HG03565 (cell line): ENCODE measurements at regions not wholly inside any gene's neighbourhood (a gene's known extent, or its start where the extent isn't known, plus 50 kb on each side); places are given as distances from the start of the nearest gene placed in this dataset.

ENCODE experiments used
- ATAC-seq: cut with Tn5 transposase; IDR thresholded peaks from one replicate; pipeline ENCODE4 v1.9.1; 2021; ENCODE audit warnings: mild to moderate bottlenecking, moderate library complexity; ENCODE audit not compliant: unreplicated experiment

DNA sequence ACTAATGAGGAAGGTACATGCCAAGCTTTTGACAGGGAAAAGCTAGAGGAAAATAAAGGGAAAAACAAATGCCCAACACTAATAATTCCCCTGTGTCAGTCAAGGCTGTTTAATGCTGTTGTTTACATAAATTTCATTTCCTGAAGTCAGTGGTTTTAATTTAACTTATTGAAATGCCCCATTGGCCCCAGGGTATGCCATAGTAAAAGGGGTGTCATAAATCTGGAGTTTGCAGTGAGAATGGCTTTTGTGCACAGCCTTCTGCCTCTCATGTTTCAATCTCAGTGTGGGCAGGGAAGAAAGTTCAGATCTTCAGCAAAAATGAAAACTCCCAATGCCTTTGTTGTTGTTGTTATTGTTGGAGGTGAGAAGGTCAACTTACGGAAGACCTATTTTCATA, 550.1 kb upstream of the DCC start:
- ATAC-seq = no peak

DNA sequence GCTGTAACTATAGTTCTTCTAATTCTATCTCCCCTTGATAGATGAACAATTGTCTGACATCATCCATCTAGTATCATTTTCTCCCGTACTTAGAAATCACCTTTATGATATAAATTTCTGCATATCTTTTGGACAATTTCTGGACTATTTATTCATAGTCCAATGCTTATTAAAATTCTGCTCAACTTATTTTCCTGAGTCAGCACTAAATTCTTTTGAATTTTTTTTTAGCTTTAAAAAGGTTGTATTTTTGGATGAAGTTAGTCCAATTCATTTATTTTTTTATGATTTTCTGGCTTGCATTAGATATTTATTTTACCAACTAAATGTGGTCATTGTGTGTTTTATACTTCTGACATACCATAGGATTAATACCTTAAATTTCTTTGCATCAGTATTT, 538.5 kb upstream of the DCC start:
- ATAC-seq = no peak

DNA sequence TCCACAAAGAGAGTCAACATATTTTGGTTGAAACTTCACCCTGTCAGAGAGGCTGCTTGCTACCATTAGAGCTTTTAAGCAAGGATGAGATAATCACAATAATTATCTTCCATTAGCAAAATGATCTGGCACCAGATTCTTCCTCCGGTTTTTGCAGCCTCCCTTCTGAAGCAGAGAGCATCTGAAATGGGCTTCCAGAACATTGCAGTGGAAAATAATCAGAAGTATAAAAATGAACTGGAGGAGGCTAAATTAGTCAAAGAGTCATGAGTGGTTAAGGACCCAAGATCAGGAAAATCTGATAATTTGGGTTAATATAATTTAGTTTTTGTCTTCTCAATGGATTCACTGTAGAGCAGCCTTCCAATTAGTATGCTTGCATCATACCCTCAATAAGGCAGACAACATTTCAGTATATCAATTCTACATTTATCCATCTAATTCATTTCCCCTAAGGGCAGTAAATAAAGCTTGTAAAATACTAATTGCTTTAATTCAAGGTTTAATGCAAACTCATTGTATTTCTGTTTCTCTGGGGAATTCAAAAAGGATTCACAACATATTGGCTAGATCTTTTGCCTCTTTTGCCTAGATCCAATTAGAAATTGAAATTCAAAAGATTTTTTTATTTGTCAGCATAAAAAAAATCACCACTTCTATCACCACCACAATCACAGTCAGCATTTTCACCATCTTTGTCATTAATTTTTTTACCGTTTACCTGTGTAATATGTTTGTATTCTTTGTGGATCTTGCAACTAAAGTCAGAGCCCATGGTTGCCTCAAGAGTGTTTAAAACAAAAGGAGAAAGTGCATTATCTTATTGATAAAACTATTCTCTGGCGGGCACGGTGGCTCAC, 537.2 kb upstream of the DCC start:
- no peak for ATAC-seq

DNA sequence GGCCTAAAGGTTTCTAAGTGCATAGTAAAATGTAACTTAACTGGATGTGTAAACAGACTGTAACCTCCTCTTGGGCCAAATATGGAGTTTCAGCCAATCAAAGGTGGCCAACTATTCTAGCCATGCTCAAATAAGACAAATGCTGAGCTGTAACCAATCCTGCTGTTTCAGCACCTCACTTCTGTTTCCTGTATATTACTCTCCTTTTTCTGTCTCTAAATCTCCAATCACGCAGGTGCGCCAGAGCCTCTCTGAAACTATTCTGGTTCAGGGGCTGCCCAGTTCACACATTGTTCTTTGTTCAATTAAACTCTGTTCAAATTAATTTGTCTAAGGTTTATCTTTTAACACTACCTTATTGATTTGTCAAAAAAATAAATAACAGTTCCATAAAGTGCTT, 532.7 kb upstream of the DCC start:
- ATAC-seq = no peak

DNA sequence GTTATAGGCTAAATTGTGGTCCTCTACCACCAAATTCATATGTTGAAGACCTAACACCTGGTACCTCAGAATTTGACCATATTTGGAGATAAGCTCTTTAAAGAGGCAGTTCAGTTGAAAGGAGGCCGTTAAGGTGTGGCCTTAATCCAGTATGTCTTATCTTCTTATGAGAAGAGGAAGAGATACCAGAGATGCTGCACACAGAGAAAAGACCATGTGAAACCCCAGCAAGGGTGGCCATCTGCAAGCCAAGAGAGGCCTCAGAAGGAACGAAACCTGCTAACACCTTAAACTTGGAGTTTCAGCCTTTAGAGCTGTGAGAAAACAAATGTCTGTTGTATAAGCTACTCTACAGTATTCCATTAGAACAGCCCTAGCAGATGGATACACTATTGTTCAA, 528.1 kb upstream of the DCC start:
- no peak for ATAC-seq

DNA sequence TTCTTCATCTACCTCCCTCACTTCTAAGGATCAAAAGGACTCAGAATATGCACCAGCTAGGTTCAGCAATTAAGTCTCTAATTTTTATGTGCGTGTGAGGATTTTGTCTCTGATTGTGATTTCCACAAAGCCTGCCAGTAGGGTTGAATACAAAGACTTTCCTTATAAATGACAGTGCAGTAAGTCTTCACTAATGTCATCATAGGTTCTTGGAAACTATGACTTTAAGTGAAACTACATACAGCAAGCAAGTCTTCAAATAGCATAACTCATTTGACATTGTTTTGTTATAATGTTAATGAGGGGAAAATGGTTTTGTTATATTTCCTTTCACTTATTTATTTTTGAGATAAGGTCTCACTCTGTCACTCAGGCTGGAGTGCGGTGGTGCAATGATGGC, 526.3 kb upstream of the DCC start:
- ATAC-seq = no peak

DNA sequence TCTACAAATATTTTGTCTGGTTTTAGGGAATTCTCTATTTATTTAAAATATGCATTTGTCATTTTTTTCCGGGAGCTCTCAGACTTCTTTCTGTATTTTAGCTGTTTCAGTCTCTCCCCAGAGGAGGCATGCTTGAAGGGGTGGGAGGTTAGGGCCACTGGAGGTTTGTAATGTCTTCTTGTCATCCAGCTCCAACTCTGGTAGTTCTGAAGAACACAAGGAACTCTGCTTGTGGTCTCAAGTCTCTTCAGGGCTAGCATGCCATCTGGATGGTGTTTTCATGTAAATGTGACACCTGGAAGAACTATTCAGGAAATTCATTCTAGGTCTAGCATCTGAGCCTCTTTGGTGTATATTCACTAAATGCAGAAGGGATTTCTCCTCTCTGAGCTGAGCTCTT, 518.4 kb upstream of the DCC start:
- ATAC-seq = no peak

DNA sequence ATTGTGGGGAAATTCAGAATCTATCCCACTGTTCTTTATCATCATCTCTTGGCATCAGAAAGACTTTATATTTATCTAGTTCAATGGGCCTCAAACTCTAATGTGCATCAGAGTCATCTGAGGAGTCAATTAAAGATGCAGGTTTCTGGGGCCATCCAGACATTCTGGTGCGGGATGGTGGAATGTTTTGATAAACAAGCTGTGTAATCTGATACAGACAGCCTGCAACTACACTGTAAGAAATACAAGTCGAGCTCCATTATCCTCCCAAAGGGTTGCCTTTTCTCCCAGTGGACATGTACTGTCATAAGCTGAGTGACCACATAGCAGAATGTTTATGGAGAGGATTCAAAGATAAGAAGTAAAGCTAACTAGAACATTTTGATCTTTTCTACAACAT, 515.3 kb upstream of the DCC start:
- no peak for ATAC-seq

DNA sequence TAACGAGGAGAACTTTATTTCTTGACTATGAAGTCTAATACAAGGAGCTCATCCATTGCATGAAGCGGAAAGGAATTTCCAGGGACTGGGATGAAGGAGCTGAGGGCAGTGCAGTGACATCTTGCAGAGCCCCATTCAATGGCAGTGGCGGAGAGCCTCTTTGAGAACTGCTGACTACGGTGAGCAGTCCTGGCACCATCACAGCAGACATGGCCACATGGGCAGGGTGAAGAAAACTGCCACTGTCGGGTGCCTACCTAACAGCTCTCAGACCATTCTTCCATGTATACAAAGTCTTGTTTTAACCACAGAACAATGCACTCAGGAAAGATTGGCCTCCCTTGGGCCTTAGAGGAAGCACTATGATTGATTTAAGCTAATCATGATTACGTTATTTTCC, 506.1 kb upstream of the DCC start:
- no peak for ATAC-seq

DNA sequence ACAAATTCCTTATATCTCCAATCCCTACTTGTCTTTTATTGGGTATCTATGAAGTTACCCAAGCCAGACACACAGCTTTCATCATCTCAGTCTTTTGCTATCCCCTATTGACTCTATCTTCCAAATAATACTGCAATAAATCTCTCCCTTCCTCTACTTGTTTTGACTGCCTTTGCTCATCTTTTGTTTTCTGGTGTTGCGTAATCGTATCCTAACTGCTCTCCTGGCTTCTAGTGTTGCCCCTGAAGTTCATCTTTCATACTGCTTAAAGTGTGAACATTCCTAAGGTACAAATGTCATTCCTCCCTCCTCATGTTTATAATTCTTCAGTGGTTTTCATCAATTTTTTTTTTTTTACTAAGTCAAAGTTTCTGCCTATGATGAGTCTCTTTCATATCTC, 491.3 kb upstream of the DCC start:
- no peak for ATAC-seq

DNA sequence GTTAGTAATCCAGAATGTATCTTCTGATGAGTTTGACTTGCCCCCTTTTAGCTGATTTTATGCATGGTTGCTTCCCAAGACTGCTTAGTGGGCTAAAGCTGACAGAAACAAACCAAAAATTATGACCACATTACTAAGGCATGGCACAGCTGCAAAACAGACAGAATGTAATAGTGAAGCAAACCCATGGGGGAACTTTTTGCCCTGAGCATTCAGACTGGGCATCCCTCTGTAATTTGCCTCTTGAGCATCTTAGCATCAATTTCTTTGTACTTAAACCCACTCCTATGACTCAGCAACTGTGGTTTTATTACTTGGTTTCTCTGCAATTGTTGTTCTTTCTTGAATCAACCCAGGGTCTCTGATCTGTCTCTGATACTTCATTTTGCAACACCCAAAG, 487.3 kb upstream of the DCC start:
- ATAC-seq = no peak

DNA sequence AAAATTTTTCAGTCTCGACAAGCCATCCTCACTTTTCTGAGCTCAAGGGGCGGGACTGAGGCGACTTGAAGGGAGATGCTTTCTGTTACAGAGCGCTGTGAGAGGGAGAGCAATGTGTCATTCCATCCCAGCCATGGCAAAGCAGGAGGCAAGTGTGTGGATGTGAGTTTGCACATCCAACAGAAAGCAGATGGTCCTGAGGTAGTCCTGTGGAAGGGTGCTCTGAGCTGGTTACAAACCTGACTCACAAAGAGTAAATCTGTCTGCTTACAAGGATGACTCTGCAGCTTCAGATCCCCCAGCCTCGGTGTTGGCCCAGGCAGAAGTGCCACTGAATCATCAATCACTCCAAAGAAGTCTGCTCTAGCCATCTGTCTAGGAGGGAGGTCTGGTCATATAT, 482.0 kb upstream of the DCC start:
- ATAC-seq = no peak

DNA sequence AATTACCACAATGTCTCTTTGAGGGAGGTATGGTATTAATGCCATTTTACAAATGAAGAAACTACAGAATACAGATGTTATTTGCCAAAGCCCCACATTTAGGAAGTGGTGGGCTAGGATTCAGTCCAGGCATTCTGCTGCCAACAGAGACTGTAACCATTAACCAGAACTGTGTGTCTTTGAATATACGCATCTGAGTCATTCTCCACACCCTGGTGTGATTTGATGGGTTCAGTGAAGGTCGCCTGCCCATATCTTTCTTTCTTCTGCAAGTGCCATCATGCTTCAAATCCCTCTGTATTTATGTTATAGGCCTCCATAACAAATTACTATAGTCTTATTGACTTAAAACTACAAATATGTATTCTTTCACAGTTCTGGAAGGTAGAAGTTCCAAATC, 479.0 kb upstream of the DCC start:
- no peak for ATAC-seq

DNA sequence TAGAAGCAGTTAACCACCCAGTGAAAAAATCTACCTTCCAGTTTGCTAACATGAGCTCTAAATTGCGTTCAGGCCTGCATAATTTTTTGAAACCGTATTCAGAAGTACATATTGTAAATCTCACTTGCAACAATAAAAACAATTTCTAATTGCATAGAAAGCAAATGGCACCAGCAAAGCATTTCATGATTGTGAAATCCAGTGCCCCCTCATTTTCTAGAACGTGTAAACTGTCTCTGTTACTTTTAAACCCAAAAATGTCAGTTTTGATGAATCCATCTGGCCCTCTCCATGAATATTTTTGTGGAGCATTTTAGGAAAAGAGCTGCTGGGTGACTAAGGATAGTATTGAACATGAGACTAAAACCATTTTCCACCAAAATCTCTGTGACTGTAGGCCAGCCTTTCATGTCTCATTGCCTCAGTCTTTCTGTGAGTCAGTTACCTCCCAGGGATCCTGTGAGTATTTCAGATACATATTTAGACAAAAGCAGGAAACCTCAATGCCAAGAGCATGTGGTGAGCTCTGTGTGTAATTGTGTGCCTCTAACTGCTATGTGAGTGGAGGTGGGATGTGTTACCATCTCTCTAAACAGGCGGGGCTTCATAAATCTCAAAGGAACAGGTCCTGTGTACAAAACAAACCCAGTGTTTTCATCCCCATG, 477.8 kb upstream of the DCC start:
- no peak for ATAC-seq

DNA sequence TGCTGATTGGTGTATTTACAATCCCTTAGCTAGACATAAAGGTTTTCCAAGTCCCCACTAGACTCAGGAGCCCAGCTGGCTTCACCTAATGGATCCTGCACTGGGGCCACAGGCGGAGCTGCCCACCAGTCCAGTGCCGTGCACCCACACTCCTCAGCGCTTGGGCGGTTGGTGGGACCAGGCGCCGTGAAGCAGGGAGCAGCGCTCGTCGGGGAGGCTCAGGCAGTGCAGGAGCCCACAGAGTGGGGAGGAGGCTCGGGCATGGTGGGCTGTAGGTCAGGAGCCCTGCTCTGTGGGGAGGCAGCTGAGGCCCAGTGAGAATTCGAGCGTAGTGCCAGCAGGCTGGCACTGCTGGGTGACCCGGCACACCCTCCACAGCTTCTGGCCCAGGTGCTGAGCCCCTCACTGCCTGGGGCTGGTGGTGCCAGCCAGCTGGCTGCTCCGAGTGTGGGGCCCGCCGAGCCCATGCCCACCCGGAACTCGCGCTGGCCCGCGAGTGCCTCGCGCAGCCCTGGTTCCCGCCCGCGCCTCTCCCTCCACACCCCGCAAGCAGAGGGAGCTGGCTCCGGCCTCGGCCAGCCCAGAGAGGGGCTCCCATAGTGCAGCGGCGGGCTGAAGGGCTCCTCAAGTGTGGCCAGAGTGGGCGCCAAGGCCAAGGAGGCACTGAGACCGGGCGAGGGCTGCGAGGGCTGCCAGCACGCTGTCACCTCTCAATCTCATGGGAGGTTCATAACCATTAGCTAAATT, 475.6 kb upstream of the DCC start:
- ATAC-seq = no peak

DNA sequence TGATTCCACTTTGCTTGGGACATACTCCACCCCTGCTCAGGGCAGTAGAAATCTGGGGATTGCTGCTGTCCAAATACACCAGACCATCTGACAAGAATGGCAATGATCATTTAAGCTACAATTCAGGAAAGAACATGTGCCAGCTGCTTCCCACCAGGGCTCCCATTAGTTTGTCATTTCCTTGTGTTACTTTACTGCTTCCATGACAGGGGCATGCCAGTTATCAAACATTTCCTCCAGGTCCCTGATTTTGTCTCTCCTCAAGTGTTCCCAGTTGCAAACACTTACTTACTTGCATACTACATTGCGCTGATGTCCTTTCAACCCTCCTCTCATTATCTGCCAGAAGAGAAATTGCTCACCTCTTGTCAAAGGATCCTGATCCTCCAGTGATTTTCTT, 474.5 kb upstream of the DCC start:
- no peak for ATAC-seq

DNA sequence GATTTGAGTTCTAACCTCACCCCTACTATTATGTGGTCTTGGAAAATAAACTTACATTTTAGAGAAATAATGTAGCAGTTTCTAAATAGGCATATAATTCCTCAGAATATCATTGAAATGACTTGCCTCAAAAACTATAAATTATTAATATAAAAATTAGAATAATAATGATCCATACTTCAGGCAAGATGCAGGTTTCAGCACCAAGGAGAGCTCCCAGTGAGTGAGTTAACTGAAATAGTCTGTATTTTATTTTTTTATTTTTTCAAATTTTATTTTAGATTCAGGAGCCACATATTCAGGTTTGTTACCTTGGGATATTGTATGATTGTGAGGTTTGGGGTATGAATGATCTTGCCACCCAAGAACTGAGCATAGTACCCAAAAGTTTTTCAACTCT, 472.2 kb upstream of the DCC start:
- ATAC-seq = no peak

DNA sequence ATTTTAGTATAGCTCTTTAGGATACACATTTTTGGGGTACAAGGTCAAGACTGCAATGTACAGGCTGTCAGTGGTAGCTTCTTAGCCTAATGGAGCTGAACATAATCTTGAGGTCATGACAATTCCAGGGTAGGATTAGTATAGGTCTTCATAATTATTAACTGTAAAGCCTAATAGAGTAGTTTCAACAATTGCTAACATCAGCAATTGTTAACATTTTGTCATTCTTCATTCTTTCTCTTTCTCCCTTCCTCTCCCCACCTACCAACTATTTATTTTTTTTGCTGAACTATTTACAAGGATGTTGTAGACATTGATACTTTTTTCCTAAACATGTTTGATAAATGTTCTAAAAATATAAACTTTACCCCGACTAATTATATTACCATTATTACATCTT, 461.3 kb upstream of the DCC start:
- no peak for ATAC-seq

DNA sequence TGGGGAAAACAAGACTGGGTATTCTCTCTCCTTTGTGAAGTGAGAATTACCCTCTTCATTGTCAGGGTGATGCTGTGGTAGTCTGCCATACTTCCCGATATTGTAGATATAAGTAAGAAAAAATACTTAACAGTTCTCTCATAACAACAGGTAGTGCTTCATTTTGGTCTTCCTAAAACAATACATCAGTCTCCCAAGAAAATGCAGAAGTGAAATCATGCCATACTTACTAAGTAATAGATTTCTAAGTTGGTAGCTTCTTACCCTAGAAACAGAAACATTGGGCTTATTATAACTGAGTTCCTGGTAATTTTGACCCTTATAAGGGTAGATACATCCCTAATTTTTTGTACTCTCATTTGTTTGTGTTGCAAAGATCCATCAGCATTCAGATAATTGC, 460.7 kb upstream of the DCC start:
- no peak for ATAC-seq

DNA sequence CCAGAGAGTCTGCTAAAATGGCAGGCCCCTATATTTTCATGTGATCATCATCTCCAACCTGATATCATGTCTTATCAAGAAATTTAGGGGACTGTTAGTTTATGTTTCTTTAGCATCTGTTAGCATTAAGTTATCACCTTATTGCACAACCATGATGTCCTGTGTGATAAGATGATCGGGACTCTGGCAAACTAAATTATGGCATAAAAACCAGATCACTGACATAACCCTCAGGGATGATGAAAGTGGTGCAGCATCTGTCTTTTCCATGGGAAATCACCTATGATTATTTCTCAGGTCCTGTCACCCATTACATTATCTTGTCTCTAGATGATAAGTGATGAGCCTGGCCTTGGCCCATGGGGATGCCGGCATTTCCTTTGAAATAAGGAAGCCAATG, 458.6 kb upstream of the DCC start:
- ATAC-seq = no peak

DNA sequence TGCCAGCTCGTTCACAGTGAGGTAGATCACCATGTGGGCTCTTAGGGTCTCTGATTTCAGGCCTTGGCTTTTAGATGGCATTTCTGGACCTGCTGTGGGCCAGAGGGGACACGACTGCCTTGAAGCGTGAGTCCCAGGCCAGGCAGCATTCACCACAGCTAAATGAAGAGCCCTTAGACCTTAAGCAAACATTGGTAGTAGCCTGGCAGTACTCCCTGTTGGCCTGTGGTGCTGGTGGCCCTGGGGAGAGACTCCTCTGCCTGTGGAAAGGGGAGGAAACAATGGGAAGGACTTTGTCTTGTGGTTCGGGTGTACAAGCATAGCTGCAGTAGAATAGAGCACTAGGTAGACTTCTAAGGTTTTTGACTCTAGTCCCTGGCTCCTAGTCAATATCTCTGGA, 456.0 kb upstream of the DCC start:
- ATAC-seq = no peak

DNA sequence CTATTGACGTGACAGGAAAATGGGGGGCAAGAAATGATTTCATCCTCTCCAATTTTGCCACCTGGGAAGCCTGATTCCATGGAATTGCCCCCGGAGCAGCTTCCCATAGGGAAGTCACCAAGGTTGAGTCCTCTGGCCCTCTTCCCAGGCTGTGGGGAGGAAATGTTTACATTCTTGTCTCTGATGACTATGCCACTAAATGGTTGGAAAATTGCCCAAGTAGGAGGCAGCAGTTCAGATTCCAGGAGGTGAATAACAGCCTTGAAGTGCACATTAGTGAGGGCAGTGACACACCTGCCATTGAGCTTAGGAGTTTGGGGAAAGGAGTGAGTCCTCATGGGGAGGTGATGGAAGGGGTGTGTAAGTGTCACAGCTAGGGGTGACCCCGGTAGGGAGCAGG, 449.2 kb upstream of the DCC start:
- no peak for ATAC-seq
